H1 (cell line): ENCODE measurements at regions not wholly inside any gene's neighbourhood (a gene's known extent, or its start where the extent isn't known, plus 50 kb on each side); places are given as distances from the start of the nearest gene placed in this dataset.

ENCODE experiments used
- POU5F1 ChIP-seq: IDR thresholded peaks from 2 replicates; pipeline ENCODE4 v1.6.1; 2011; ENCODE audit warnings: low read depth, mild to moderate bottlenecking, low read length, moderate library complexity
- RBBP5 ChIP-seq: IDR thresholded peaks from 2 replicates; pipeline ENCODE4 v1.7.1; 2012; ENCODE audit warnings: low read depth, mild to moderate bottlenecking, inconsistent platforms, low read length, moderate library complexity, borderline replicate concordance
- SUZ12 ChIP-seq: fragments of 200-600 bp; sonication (generic); IDR thresholded peaks from 2 replicates; pipeline ENCODE4 v1.6.1; 2012; ENCODE audit warnings: mild to moderate bottlenecking, inconsistent platforms, low read length, moderate library complexity, mixed read lengths

DNA sequence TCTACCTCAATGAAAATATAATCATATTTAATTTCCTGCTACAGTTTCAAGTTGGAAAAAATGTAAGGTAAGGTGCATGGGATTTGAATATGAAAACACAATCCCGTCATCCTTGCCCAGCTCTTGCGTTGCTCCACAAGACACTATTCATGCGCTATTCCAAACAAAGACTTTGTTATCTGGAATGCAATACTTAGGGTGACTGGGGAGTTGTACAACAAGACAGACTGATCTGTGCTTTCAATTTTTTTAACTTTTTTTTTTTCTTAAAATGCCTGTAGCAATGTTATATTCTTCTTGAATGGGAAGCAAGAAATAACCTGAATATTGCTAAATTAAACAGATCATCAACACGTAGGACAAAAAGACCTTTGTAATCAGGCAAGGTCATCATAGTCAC is 1077.2 kb downstream of the TTLL7 start (continued):
- TF ChIP-seq RBBP5 (no peak), POU5F1 (no peak), SUZ12 (no peak)
